ENCODE measurements at regions not wholly inside any gene's neighbourhood (a gene's known extent, or its start where the extent isn't known, plus 50 kb on each side); places are given as distances from the start of the nearest gene placed in this dataset.
"Not testable (repeated sequence)": the region's sequence is repeated elsewhere in the genome, so short reads cannot be mapped to it uniquely, and the experiment has no call there.

GRCh38 chr6:78688668-78689067 lies 178.7 kb upstream of the IRAK1BP1 start:
- H3K4me1 ChIP-seq (ENCODE audit: control insufficient read depth, insufficient read depth, low read length) = no peaks in the 10 kb centered on the region
- H3K27ac ChIP-seq (ENCODE audit: extremely low read depth, low read depth, low read length) = no peak overlapping the region
- H3K36me3 ChIP-seq (ENCODE audit: control insufficient read depth in 2 of 2, insufficient read depth in 1 of 2, low read length in 2 of 2) = no peaks in the 10 kb centered on the region
- ChIA-PET CTCF (no interaction called here), POLR2A (no interaction called here)
- TF ChIP-seq ZNF521 (tag by site-specific recombination; IDR thresholded peaks at IDR 0.05) = no peak
- TF ChIP-seq ZNF645 (tag by site-specific recombination; IDR thresholded peaks at IDR 0.05) = no peak
- no peak for TF ChIP-seq ZSCAN5A (tag by site-specific recombination; IDR thresholded peaks at IDR 0.05)
- TF ChIP-seq HOXD13 (CRISPR knock-in tag; IDR thresholded peaks at IDR 0.05; ENCODE audit: borderline replicate concordance) = no peak
- no peak for TF ChIP-seq ZNF792 (tag by site-specific recombination; IDR thresholded peaks at IDR 0.05)
- no peak overlapping the region for H3K4me3 ChIP-seq (ENCODE audit: low read depth, low read length)
- no peaks in the 10 kb centered on the region for H3K9me3 ChIP-seq (ENCODE audit: control insufficient read depth, insufficient read depth, low read depth, low read length)

GRCh38 chr6:78693835-78694234 lies 173.5 kb upstream of the IRAK1BP1 start:
- POLR2A ChIA-PET = no interaction called here
- CTCF ChIA-PET = no interaction called here
- Histone ChIP-seq H3K4me1 (ENCODE audit: control insufficient read depth, insufficient read depth, low read length) (no peaks in the 10 kb centered on the region), H3K27ac (ENCODE audit: extremely low read depth, low read depth, low read length) (no peak overlapping the region), H3K36me3 (ENCODE audit: control insufficient read depth in 2 of 2, insufficient read depth in 1 of 2, low read length in 2 of 2) (no peaks in the 10 kb centered on the region), H3K4me3 (ENCODE audit: low read depth, low read length) (no peak overlapping the region), H3K9me3 (ENCODE audit: control insufficient read depth, insufficient read depth, low read depth, low read length) (no peaks in the 10 kb centered on the region)
- TF ChIP-seq ZNF501 (tag by site-specific recombination; IDR thresholded peaks at IDR 0.05) (no peak), FEZF1 (tag by site-specific recombination; IDR thresholded peaks at IDR 0.05) (no peak), ZBTB21 (tag by site-specific recombination; IDR thresholded peaks at IDR 0.05) (no peak), ZNF677 (tag by site-specific recombination; IDR thresholded peaks at IDR 0.05) (no peak), ZBTB20 (tag by site-specific recombination; IDR thresholded peaks at IDR 0.05) (no peak), ZNF544 (tag by site-specific recombination; IDR thresholded peaks at IDR 0.05) (no peak), ZNF670 (tag by site-specific recombination; IDR thresholded peaks at IDR 0.05; ENCODE audit: low read depth) (no peak), ZNF2 (tag by site-specific recombination; IDR thresholded peaks at IDR 0.05) (no peak)
- TF ChIP-seq, protein P1, sequence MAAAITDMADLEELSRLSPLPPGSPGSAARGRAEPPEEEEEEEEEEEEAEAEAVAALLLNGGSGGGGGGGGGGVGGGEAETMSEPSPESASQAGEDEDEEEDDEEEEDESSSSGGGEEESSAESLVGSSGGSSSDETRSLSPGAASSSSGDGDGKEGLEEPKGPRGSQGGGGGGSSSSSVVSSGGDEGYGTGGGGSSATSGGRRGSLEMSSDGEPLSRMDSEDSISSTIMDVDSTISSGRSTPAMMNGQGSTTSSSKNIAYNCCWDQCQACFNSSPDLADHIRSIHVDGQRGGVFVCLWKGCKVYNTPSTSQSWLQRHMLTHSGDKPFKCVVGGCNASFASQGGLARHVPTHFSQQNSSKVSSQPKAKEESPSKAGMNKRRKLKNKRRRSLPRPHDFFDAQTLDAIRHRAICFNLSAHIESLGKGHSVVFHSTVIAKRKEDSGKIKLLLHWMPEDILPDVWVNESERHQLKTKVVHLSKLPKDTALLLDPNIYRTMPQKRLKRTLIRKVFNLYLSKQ (tag by site-specific recombination; IDR thresholded peaks at IDR 0.05; ENCODE audit: borderline replicate concordance) = no peak

DNA sequence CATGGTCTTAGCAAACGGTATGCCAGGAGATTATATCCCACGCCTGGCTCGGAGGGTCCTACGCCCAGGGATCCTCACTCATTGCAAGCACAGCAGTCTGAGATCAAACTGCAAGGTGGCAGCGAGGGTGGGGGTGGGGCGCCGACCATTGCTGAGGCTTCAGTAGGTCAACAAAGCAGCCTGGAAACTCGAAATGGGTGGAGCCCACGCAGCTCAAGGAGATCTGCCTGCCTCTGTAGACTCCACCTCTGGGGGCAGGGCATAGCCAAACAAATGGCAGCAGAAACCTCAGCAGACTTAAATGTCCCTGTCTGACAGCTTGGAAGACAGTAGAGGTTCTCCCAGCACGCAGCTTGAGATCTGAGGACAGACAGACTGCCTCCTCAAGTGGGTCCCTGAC lies 172.7 kb upstream of the IRAK1BP1 start:
- H3K36me3 ChIP-seq (ENCODE audit: control insufficient read depth in 2 of 2, insufficient read depth in 1 of 2, low read length in 2 of 2); H3K9me3 ChIP-seq (ENCODE audit: control insufficient read depth, insufficient read depth, low read depth, low read length); H3K27ac ChIP-seq (ENCODE audit: extremely low read depth, low read depth, low read length); H3K4me1 ChIP-seq (ENCODE audit: control insufficient read depth, insufficient read depth, low read length); POLR2A ChIA-PET; CTCF ChIA-PET; H3K4me3 ChIP-seq (ENCODE audit: low read depth, low read length): not testable (repeated sequence)

DNA sequence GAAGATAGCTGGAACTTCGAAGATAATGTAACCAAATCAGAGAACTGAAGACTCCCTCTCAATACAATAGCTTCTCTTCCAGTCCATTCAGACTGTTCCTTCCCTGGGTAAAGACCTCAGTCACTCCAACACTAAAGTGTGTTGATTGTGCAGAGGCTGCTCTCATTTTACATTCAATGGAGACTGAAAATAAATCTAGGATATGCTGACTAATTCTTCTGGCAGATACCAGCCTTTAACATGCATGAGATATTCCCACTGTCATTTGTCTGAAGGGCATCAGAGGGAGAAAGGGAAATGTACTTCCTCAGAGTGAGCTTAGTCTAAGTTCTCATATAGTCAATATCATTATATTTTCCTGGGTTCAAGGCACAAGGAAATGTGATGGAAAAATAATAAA lies 166.4 kb upstream of the IRAK1BP1 start:
- Histone ChIP-seq H3K9me3 (ENCODE audit: control insufficient read depth, insufficient read depth, low read depth, low read length) (no peaks in the 10 kb centered on the region), H3K36me3 (ENCODE audit: control insufficient read depth in 2 of 2, insufficient read depth in 1 of 2, low read length in 2 of 2) (no peaks in the 10 kb centered on the region), H3K27ac (ENCODE audit: extremely low read depth, low read depth, low read length) (no peak overlapping the region), H3K4me1 (ENCODE audit: control insufficient read depth, insufficient read depth, low read length) (no peaks in the 10 kb centered on the region), H3K4me3 (ENCODE audit: low read depth, low read length) (no peak overlapping the region)
- ChIA-PET POLR2A (no interaction called here), CTCF (no interaction called here)
- TF ChIP-seq KLF17 (tag by site-specific recombination; IDR thresholded peaks at IDR 0.05) (no peak), ZBTB7A (tag by site-specific recombination; IDR thresholded peaks at IDR 0.05; ENCODE audit: low read depth) (no peak), ZNF544 (tag by site-specific recombination; IDR thresholded peaks at IDR 0.05) (no peak), ZNF624 (tag by site-specific recombination; IDR thresholded peaks at IDR 0.05) (no peak)

Data from HEK293 (cell line).